Mesenchymal stem cell (in vitro differentiated cells and primary cell): ENCODE measurements at regions not wholly inside any gene's neighbourhood (a gene's known extent, or its start where the extent isn't known, plus 50 kb on each side); places are given as distances from the start of the nearest gene placed in this dataset.

ENCODE experiments used
- DNase-seq: peaks from one replicate; pipeline ENCODE4 v3.0.0-alpha.2; 2013
- H2AFZ ChIP-seq: one replicate; pipeline ENCODE4 v1.6.1; 2013; ENCODE audit warnings: low read depth, mild to moderate bottlenecking, control low read depth, inconsistent platforms, low read length, moderate library complexity
- H2AK5ac ChIP-seq: 2 replicates; pipeline ENCODE4 v1.6.1; 2013; ENCODE audit warnings: low read length, moderate library complexity, mild to moderate bottlenecking, inconsistent platforms; ENCODE audit not compliant: severe bottlenecking
- H2BK120ac ChIP-seq: one replicate; pipeline ENCODE4 v1.6.1; 2013; ENCODE audit warnings: low read depth, mild to moderate bottlenecking, inconsistent platforms, low read length, moderate library complexity
- H2BK12ac ChIP-seq, 2 experiments: one replicate each; pipeline ENCODE4 v1.6.1; 2013; ENCODE audit warnings: inconsistent platforms in 2 of 2, low read length in 2 of 2, mild to moderate bottlenecking in 2 of 2, moderate library complexity in 2 of 2, control low read depth in 1 of 2
- H2BK15ac ChIP-seq: one replicate; pipeline ENCODE4 v1.6.1; 2013; ENCODE audit warnings: mild to moderate bottlenecking, low read depth, inconsistent platforms; ENCODE audit not compliant: poor library complexity, severe bottlenecking
- H2BK5ac ChIP-seq: 2 replicates; pipeline ENCODE4 v1.6.1; 2013; ENCODE audit warnings: low read depth, mild to moderate bottlenecking, low read length, control low read depth, inconsistent platforms; ENCODE audit not compliant: poor library complexity, severe bottlenecking
- H3K14ac ChIP-seq, 2 experiments: one replicate each; pipeline ENCODE4 v1.6.1; 2013; ENCODE audit warnings: inconsistent platforms in 2 of 2, low read length in 2 of 2, control low read depth in 1 of 2, mild to moderate bottlenecking in 1 of 2, moderate library complexity in 1 of 2
- H3K18ac ChIP-seq, 2 experiments: one replicate each; pipeline ENCODE4 v1.6.1; 2013; ENCODE audit warnings: inconsistent platforms in 2 of 2, low read length in 2 of 2, control low read depth in 1 of 2, low read depth in 1 of 2, mild to moderate bottlenecking in 1 of 2
- H3K23ac ChIP-seq, 2 experiments: one replicate each; pipeline ENCODE4 v1.6.1; 2013; ENCODE audit warnings: inconsistent platforms in 2 of 2, low read length in 2 of 2, mild to moderate bottlenecking in 2 of 2, moderate library complexity in 2 of 2, control low read depth in 1 of 2
- H3K27ac ChIP-seq: 2 replicates; pipeline ENCODE4 v1.5.1; 2013; ENCODE audit warnings: mild to moderate bottlenecking, moderate library complexity, low read length, control low read depth, inconsistent platforms; ENCODE audit not compliant: poor library complexity, severe bottlenecking
- H3K27me3 ChIP-seq, 2 experiments: 2 replicates each; pipeline versions ENCODE4 v1.6.1 to v1.7.0; 2013; ENCODE audit warnings: low read length in 2 of 2, mild to moderate bottlenecking in 2 of 2, moderate library complexity in 2 of 2, control low read depth in 1 of 2, inconsistent platforms in 1 of 2; ENCODE audit not compliant: control insufficient read depth in 1 of 2, insufficient read depth in 1 of 2
- H3K36me3 ChIP-seq, 2 experiments: 2 replicates each; pipeline versions ENCODE4 v1.6.1 to v1.7.0; 2013; ENCODE audit warnings: low read length in 2 of 2, control low read depth in 1 of 2, inconsistent platforms in 1 of 2, low read depth in 1 of 2, mild to moderate bottlenecking in 1 of 2; ENCODE audit not compliant: insufficient read depth in 2 of 2, control insufficient read depth in 1 of 2
- H3K4ac ChIP-seq, 2 experiments: one replicate each; pipeline ENCODE4 v1.6.1; 2013; ENCODE audit warnings: inconsistent platforms in 2 of 2, low read length in 2 of 2, mild to moderate bottlenecking in 2 of 2, moderate library complexity in 2 of 2, control low read depth in 1 of 2, low read depth in 1 of 2
- H3K4me1 ChIP-seq: 2 replicates; pipeline ENCODE4 v1.6.1; 2013; ENCODE audit warnings: low read depth, low read length, control low read depth; ENCODE audit not compliant: control insufficient read depth, insufficient read depth
- H3K4me2 ChIP-seq: 2 replicates; pipeline ENCODE4 v1.6.1; 2013; ENCODE audit warnings: low read length, mild to moderate bottlenecking, inconsistent platforms; ENCODE audit not compliant: poor library complexity, severe bottlenecking
- H3K4me3 ChIP-seq, 2 experiments: 2 replicates each; pipeline versions ENCODE4 v1.5.1 to v1.7.0; 2013; ENCODE audit warnings: low read length in 2 of 2, mild to moderate bottlenecking in 2 of 2, control low read depth in 1 of 2, low read depth in 1 of 2; ENCODE audit not compliant: insufficient read depth in 1 of 2
- H3K79me1 ChIP-seq: replicated peaks from 2 replicates; pipeline ENCODE4 v1.6.1; 2013; ENCODE audit warnings: mild to moderate bottlenecking, control low read depth, low read length, inconsistent platforms; ENCODE audit not compliant: poor library complexity, severe bottlenecking
- H3K9ac ChIP-seq: 2 replicates; pipeline ENCODE4 v1.7.0; 2013; ENCODE audit warnings: mild to moderate bottlenecking, low read length, moderate library complexity
- H3K9me3 ChIP-seq: 2 replicates; pipeline ENCODE4 v1.7.0; 2013; ENCODE audit warnings: mild to moderate bottlenecking, low read length; ENCODE audit not compliant: control insufficient read depth
- H4K8ac ChIP-seq: one replicate; pipeline ENCODE4 v1.6.1; 2013; ENCODE audit warnings: inconsistent platforms, mild to moderate bottlenecking, low read length, moderate library complexity
- H4K91ac ChIP-seq: one replicate; pipeline ENCODE4 v1.6.1; 2013; ENCODE audit warnings: mild to moderate bottlenecking, low read length, inconsistent platforms
- WGBS: methylation state at CpG from one replicate; pipeline ENCODE4 v1.1.7; 2013; ENCODE audit warnings: mixed read lengths; 5-methylcytosine and 5-hydroxymethylcytosine counted together

DNA sequence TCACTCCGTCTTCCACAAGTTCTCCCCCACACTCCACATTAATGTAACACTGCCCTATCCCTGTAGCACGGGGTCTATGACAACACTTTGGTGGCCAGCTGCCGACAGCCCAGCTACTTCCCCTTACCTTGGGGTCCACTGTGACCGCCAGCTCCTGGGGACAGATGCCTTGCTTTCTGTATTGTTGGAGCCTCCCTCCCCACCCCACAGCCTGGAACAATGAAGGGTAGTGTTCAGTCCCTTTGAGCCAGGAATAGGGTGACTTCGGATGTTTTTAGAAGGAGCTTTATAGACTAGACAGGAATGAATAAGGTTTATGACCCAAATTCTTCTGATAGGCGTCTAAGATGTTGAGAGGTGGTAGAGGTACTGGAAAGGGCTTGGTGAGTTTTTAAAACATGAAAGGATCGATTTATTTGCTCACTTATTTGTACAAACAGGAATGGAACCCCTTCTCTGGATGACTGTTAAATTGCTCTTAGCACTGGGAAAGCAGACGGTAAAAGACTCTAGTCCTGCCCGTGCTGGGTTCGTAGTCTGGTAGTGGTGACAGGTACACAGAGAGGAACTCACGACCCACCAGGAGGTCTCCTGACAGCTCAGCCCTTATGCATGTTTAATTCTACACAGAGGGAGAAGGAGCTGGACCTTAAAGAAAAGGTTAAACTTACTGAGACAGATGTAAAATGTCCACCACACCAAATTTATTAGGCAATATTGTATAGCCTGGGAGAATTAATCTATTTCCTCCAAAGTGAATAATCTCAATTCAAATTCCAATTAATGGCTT, 90.9 kb downstream of the MYCN start:
- Histone ChIP-seq H3K14ac (no peak overlapping the region), H2BK120ac (no peak overlapping the region), H2AK5ac (no peak overlapping the region), H3K27me3 (no peaks in the 10 kb centered on the region), H3K23ac (no peak overlapping the region), H2BK12ac (no peak overlapping the region), H3K9me3 (no peaks in the 10 kb centered on the region), H3K4me3 (no peak overlapping the region), H3K4ac (no peak overlapping the region), H2BK5ac (no peak overlapping the region), H4K8ac (no peak overlapping the region), H3K4me1 (no peaks in the 10 kb centered on the region), H2AFZ (no peak overlapping the region), H4K91ac (no peak overlapping the region), H3K18ac (no peak overlapping the region), H2BK15ac (no peak overlapping the region), H3K9ac (no peak overlapping the region), H3K4me2 (no peak overlapping the region), H3K27ac (no peak overlapping the region), H3K36me3 (no peaks in the 10 kb centered on the region), H3K79me1 (no peaks in the 10 kb centered on the region)
- WGBS: 73% methylated on average over 10 of the region's 11 CpGs
- no peak for DNase-seq

DNA sequence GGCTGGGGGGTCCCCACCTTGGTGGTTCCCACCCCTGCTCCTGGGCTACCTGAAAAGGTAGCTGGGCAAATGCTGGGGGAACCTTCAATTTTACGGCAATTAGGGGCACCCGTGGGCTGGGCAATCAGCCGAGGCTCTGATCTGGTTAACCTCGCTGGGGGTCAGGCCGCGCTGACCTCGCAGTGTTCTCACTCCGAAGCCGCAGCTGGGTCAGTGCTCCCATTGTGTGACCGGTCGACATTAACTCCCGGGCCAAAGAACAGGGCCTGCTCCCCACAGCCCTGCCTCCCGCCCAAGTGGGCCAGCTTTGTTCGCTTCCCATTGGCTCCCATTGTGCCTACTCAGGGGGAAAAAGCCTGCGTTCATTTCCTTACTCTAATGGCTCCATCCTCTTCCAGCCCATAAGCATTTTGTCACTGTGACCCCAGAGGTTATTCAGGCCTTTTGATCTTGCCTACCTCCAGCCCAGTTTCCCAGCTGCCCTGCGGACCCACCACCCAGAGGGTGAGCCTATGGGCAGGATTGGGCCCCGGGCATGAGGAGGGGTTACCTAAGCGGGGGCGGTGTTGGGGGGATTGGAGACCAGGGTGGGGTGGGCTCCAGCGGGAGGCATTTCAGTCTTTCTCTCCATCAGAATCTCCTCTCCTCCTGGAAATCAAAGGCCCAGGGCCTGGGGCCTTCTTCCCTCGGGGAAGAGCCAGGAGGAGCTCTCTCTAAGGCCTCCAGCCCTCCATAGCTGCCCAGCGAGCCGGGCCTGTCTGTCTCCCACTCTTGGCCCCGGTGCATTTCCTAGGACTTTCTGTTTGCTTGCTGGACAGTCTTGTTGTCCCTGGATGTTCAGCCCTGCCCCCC, 90.1 kb downstream of the MYCN start:
- no peak overlapping the region for H3K14ac ChIP-seq
- WGBS: 85% methylated on average over 24 of the region's 24 CpGs
- no peak overlapping the region for H2BK5ac ChIP-seq
- no peak overlapping the region for H4K8ac ChIP-seq
- no peak for DNase-seq
- no peak overlapping the region for H3K27ac ChIP-seq
- no peak overlapping the region for H2AFZ ChIP-seq
- H3K27me3 ChIP-seq: no peaks in the 10 kb centered on the region
- H2BK15ac ChIP-seq: no peak overlapping the region
- H2AK5ac ChIP-seq: no peak overlapping the region
- H3K18ac ChIP-seq: no peak overlapping the region
- no peak overlapping the region for H3K4ac ChIP-seq
- H2BK120ac ChIP-seq: no peak overlapping the region
- no peak overlapping the region for H2BK12ac ChIP-seq
- no peaks in the 10 kb centered on the region for H3K79me1 ChIP-seq
- H3K36me3 ChIP-seq: no peaks in the 10 kb centered on the region
- H3K4me2 ChIP-seq: no peak overlapping the region
- no peaks in the 10 kb centered on the region for H3K9me3 ChIP-seq
- H3K4me1 ChIP-seq: no peaks in the 10 kb centered on the region
- no peak overlapping the region for H4K91ac ChIP-seq
- H3K23ac ChIP-seq: no peak overlapping the region
- H3K9ac ChIP-seq: no peak overlapping the region
- H3K4me3 ChIP-seq: no peak overlapping the region

- Histone ChIP-seq H3K9ac (no peak overlapping the region), H3K4ac (no peak overlapping the region), H3K36me3 (no peaks in the 10 kb centered on the region), H3K4me1 (no peaks in the 10 kb centered on the region), H3K27ac (no peak overlapping the region), H4K8ac (no peak overlapping the region), H2BK12ac (no peak overlapping the region), H2BK5ac (no peak overlapping the region), H2BK120ac (no peak overlapping the region), H2AK5ac (no peak overlapping the region), H3K27me3 (no peaks in the 10 kb centered on the region), H3K14ac (no peak overlapping the region), H2BK15ac (no peak overlapping the region), H3K18ac (no peak overlapping the region), H3K4me3 (no peak overlapping the region), H3K23ac (no peak overlapping the region), H3K79me1 (no peaks in the 10 kb centered on the region), H3K4me2 (no peak overlapping the region), H3K9me3 (no peaks in the 10 kb centered on the region), H4K91ac (no peak overlapping the region), H2AFZ (no peak overlapping the region)
- no peak for DNase-seq
- WGBS: 83% methylated on average over 8 of the region's 8 CpGs
Observed at GRCh38 chr2:16028644-16029043, 88.3 kb downstream of the MYCN start.

DNA sequence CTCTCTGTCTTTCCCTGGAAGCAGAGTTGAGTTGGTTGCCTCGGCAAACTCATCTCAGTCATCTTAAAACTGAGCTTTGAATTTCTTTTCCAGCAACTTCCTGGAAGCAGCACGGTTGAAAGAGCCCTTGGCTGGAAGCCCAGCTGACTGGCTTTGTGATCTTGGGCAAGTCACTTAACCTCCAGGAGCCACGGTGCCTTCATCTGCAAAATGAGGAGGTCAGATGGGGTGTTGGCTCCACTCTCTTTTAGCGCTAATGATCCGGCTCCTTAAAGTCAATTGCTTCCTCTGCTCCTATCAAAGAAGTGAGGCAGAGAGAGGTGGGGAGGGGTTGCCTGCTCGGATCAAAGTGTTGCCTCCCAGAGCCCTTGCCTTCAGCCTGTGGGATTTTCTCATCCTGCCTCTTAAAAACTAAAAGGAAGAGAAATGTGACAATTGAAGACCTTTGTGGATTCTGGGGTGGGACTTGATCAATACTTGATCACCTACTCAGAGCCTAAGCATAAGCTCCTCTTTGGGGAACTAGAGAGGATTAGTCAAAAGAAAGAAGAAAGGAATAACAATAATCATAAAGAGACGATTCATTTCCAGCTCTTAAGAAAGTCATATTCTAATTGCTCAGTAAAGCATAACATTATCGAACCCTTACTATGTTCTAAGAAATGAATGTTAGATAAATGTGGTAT, 86.6 kb downstream of the MYCN start:
- Histone ChIP-seq H3K4me3 (no peak overlapping the region), H3K79me1 (no peaks in the 10 kb centered on the region), H3K4ac (no peak overlapping the region)

More for the DNA sequence above, 86.6 kb downstream of the MYCN start:
- Histone ChIP-seq H3K9ac (no peak overlapping the region), H4K91ac (no peak overlapping the region), H2BK15ac (no peak overlapping the region), H3K4me2 (no peak overlapping the region), H3K9me3 (no peaks in the 10 kb centered on the region), H3K18ac (no peak overlapping the region), H2AFZ (no peak overlapping the region), H3K36me3 (no peaks in the 10 kb centered on the region), H2BK120ac (no peak overlapping the region), H2AK5ac (no peak overlapping the region), H3K23ac (no peak overlapping the region), H2BK12ac (no peak overlapping the region), H3K14ac (no peak overlapping the region), H3K4me1 (no peaks in the 10 kb centered on the region), H2BK5ac (no peak overlapping the region), H3K27me3 (no peaks in the 10 kb centered on the region), H4K8ac (no peak overlapping the region), H3K27ac (no peak overlapping the region)
- 45% methylated on average over 6 of the region's 8 CpGs for WGBS
- DNase-seq: no peak
